ENCODE measurements at regions not wholly inside any gene's neighbourhood (a gene's known extent, or its start where the extent isn't known, plus 50 kb on each side); places are given as distances from the start of the nearest gene placed in this dataset.
"Not testable (repeated sequence)": the region's sequence is repeated elsewhere in the genome, so short reads cannot be mapped to it uniquely, and the experiment has no call there.

DNA sequence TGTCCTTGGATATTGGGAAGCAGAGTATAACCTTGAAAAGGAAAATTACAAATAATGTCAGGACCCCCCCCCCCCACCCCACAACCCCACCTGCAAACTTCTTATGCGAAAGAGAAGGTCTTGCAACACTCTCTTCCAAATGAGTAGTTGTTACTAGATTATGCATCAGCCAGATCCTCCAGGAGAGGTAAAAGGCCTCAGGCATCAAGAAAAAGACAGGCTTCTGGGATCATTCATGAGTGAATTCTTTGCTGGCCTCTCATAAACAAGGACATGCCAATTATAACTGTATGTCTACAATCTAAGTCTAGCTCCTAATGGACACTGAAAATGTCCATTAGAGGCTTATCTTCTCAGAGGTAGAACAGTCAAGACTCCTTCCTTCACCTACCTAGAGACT is 1443.3 kb downstream of the RAPGEF2 start:
- no peaks in the 10 kb centered on the region for H3K4me1 ChIP-seq (ENCODE audit: control insufficient read depth, insufficient read depth, low read length)
- no CpG with 5 or more reads among the region's 1 CpG for WGBS (ENCODE audit: insufficient coverage, low lambda C conversion rate)
- no peaks in the 10 kb centered on the region for H3K36me3 ChIP-seq (ENCODE audit: control insufficient read depth, insufficient read depth, low read length)
- no peaks in the 10 kb centered on the region for H3K27me3 ChIP-seq (ENCODE audit: control insufficient read depth, insufficient read depth, low read length)
- no peak overlapping the region for H3K4me3 ChIP-seq (ENCODE audit: low read length)
- no peak overlapping the region for H3K27ac ChIP-seq (ENCODE audit: low read length)
- no peak for DNase-seq
- peaks cover 6% of the 10 kb centered on the region for H3K9me3 ChIP-seq (ENCODE audit: control insufficient read depth, low read depth, low read length)

DNA sequence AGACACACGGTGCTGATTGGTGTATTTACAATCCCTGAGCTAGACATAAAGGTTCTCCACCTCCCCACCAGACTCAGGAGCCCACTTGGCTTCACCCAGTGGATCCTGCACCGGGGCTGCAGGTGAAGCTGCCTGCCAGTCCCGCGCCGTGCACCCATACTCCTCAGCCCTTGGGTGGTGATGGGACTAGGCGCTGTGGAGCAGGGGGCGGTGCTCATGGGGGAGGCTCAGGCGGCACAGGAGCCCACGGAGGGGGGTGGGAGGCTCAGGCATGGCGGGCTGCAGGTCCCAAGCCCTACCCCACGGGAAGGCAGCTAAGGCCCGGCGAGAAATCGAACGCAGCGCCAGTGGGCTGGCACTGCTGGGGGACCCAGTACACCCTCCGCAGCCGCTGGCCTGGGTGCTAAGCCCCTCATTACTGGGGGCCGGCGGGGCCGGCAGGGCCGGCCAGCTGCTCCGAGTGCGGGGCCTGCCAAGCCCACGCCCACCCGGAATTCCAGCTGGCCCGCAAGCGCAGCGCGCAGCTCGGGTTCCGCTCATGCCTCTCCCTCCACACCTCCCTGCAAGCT is 1447.2 kb downstream of the RAPGEF2 start:
- H3K27ac ChIP-seq (ENCODE audit: low read length); DNase-seq; H3K9me3 ChIP-seq (ENCODE audit: control insufficient read depth, low read depth, low read length); H3K4me1 ChIP-seq (ENCODE audit: control insufficient read depth, insufficient read depth, low read length); H3K4me3 ChIP-seq (ENCODE audit: low read length); H3K36me3 ChIP-seq (ENCODE audit: control insufficient read depth, insufficient read depth, low read length); H3K27me3 ChIP-seq (ENCODE audit: control insufficient read depth, insufficient read depth, low read length): not testable (repeated sequence)
- WGBS (ENCODE audit: insufficient coverage, low lambda C conversion rate): no CpG with 5 or more reads among the region's 32 CpGs

DNA sequence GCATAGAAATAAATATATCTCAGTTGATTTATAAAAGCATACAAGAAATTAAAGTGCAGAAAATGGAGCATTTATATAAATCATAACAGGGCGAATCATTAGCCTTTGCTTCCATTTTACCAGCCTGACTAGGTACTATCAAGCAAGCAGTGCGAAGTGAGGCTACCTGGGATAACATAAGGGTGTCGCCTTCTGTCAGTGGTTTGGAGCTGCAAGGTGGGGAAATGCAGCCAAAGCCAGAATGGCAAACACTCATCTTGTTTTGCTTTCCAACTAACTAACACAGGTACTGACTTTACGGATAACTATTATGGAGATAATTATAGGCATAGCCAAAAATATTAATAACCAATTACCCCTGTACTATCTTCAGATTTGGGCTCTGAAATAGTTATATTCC is 1459.8 kb downstream of the RAPGEF2 start:
- Histone ChIP-seq H3K9me3 (ENCODE audit: control insufficient read depth, low read depth, low read length) (no peaks in the 10 kb centered on the region), H3K36me3 (ENCODE audit: control insufficient read depth, insufficient read depth, low read length) (no peaks in the 10 kb centered on the region), H3K27me3 (ENCODE audit: control insufficient read depth, insufficient read depth, low read length) (no peaks in the 10 kb centered on the region), H3K4me1 (ENCODE audit: control insufficient read depth, insufficient read depth, low read length) (no peaks in the 10 kb centered on the region), H3K27ac (ENCODE audit: low read length) (no peak overlapping the region), H3K4me3 (ENCODE audit: low read length) (no peak overlapping the region)
- DNase-seq: no peak
- WGBS (ENCODE audit: insufficient coverage, low lambda C conversion rate): no CpG with 5 or more reads among the region's 4 CpGs

- Histone ChIP-seq H3K9me3 (ENCODE audit: control insufficient read depth, low read depth, low read length) (no peaks in the 10 kb centered on the region), H3K4me3 (ENCODE audit: low read length) (no peak overlapping the region), H3K27me3 (ENCODE audit: control insufficient read depth, insufficient read depth, low read length) (no peaks in the 10 kb centered on the region), H3K4me1 (ENCODE audit: control insufficient read depth, insufficient read depth, low read length) (no peaks in the 10 kb centered on the region), H3K27ac (ENCODE audit: low read length) (no peak overlapping the region), H3K36me3 (ENCODE audit: control insufficient read depth, insufficient read depth, low read length) (no peaks in the 10 kb centered on the region)
- 74% methylated on average over 2 of the region's 3 CpGs for whole genome bisulfite sequencing (ENCODE audit: insufficient coverage, low lambda C conversion rate)
- DNase-seq: no peak
Measured at GRCh38 chr4:160563552-160564282, 1460.8 kb downstream of the RAPGEF2 start.

- H3K4me3 ChIP-seq (ENCODE audit: low read length): no peak overlapping the region
- H3K36me3 ChIP-seq (ENCODE audit: control insufficient read depth, insufficient read depth, low read length): no peaks in the 10 kb centered on the region
- H3K27ac ChIP-seq (ENCODE audit: low read length): no peak overlapping the region
- no peaks in the 10 kb centered on the region for H3K4me1 ChIP-seq (ENCODE audit: control insufficient read depth, insufficient read depth, low read length)
- H3K9me3 ChIP-seq (ENCODE audit: control insufficient read depth, low read depth, low read length): no peaks in the 10 kb centered on the region
- WGBS (ENCODE audit: insufficient coverage, low lambda C conversion rate): 86% methylated on average over 1 of the region's 1 CpG
- no peak for DNase-seq
- no peaks in the 10 kb centered on the region for H3K27me3 ChIP-seq (ENCODE audit: control insufficient read depth, insufficient read depth, low read length)
Measured at GRCh38 chr4:160567634-160568033, 1464.8 kb downstream of the RAPGEF2 start.

DNA sequence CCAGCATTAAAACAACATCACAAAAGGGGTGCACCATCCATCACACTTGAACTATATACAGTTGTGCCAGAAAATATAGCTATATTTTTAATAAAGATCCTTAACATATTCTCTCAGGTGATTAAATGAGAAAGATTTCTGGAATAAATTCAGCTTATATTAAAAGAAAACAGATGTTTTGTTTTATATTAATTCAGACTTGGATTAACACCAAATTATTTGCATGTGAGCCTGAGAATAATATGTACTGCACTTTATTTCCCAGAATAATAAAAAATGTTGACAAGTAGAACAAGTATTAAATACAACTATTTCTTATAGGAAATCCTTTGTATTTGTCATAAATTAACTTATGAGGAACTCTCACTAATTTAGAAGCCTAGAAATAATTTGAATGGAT is 1467.4 kb downstream of the RAPGEF2 start:
- Histone ChIP-seq H3K4me1 (ENCODE audit: control insufficient read depth, insufficient read depth, low read length) (no peaks in the 10 kb centered on the region), H3K27me3 (ENCODE audit: control insufficient read depth, insufficient read depth, low read length) (no peaks in the 10 kb centered on the region), H3K9me3 (ENCODE audit: control insufficient read depth, low read depth, low read length) (no peaks in the 10 kb centered on the region), H3K27ac (ENCODE audit: low read length) (no peak overlapping the region), H3K4me3 (ENCODE audit: low read length) (no peak overlapping the region), H3K36me3 (ENCODE audit: control insufficient read depth, insufficient read depth, low read length) (no peaks in the 10 kb centered on the region)
- no peak for DNase-seq

GRCh38 chr4:160574272-160574671 is 1471.4 kb downstream of the RAPGEF2 start:
- not testable (repeated sequence) for H3K4me1 ChIP-seq (ENCODE audit: control insufficient read depth, insufficient read depth, low read length); H3K4me3 ChIP-seq (ENCODE audit: low read length); H3K27me3 ChIP-seq (ENCODE audit: control insufficient read depth, insufficient read depth, low read length); H3K9me3 ChIP-seq (ENCODE audit: control insufficient read depth, low read depth, low read length); H3K27ac ChIP-seq (ENCODE audit: low read length); H3K36me3 ChIP-seq (ENCODE audit: control insufficient read depth, insufficient read depth, low read length); DNase-seq
- WGBS (ENCODE audit: insufficient coverage, low lambda C conversion rate): no CpG with 5 or more reads among the region's 18 CpGs

DNA sequence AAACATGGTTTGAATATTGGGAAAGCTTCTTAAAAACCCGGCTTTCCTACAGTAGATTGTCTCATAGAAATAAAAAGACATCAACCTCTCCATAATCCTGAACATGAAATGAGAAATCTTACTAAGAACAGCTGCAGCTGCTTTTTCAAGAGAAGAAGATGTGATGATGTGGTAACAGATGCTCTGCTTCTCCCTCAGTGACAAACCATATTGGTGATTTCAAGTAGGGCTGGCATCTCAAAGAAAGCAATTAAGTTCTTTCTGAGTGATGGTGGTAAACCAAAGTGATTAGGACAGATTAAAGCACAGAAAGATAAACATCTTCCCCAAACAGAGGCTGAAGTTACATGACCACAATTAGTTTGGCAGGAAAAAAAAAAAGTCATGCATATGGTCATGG is 1477.7 kb downstream of the RAPGEF2 start:
- H3K4me3 ChIP-seq (ENCODE audit: low read length): no peak overlapping the region
- no peak overlapping the region for H3K27ac ChIP-seq (ENCODE audit: low read length)
- H3K4me1 ChIP-seq (ENCODE audit: control insufficient read depth, insufficient read depth, low read length): no peaks in the 10 kb centered on the region
- DNase-seq: no peak
- no CpG with 5 or more reads among the region's 1 CpG for WGBS (ENCODE audit: insufficient coverage, low lambda C conversion rate)
- H3K27me3 ChIP-seq (ENCODE audit: control insufficient read depth, insufficient read depth, low read length): no peaks in the 10 kb centered on the region
- no peaks in the 10 kb centered on the region for H3K36me3 ChIP-seq (ENCODE audit: control insufficient read depth, insufficient read depth, low read length)
- H3K9me3 ChIP-seq (ENCODE audit: control insufficient read depth, low read depth, low read length): no peaks in the 10 kb centered on the region

GRCh38 chr4:160592258-160592657 is 1489.4 kb downstream of the RAPGEF2 start:
- no peak overlapping the region for H3K4me3 ChIP-seq (ENCODE audit: low read length)
- H3K36me3 ChIP-seq (ENCODE audit: control insufficient read depth, insufficient read depth, low read length): no peaks in the 10 kb centered on the region
- H3K4me1 ChIP-seq (ENCODE audit: control insufficient read depth, insufficient read depth, low read length): no peaks in the 10 kb centered on the region
- no peak for DNase-seq
- WGBS (ENCODE audit: insufficient coverage, low lambda C conversion rate): 33% methylated on average over 1 of the region's 4 CpGs
- no peaks in the 10 kb centered on the region for H3K27me3 ChIP-seq (ENCODE audit: control insufficient read depth, insufficient read depth, low read length)
- H3K27ac ChIP-seq (ENCODE audit: low read length): no peak overlapping the region
- H3K9me3 ChIP-seq (ENCODE audit: control insufficient read depth, low read depth, low read length): no peaks in the 10 kb centered on the region

DNA sequence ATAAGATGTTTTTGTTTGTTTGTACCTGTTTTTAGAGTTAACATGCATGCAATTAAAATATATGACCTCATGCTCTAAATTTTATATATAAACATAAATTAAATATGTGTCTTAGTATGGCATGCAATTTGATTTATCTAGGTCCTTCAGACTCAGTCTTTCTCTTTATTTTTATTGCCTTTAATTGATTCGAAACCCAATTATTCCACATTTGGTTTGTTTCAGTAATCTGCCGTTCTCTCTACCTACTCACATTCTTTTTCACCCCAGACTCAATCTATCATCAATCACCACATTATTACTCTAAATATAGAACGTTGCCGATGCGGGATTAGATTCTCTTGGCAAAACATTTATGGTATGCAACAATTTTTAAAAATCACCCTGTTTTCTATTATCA is 1492.8 kb downstream of the RAPGEF2 start:
- Histone ChIP-seq H3K4me1 (ENCODE audit: control insufficient read depth, insufficient read depth, low read length) (no peaks in the 10 kb centered on the region), H3K27ac (ENCODE audit: low read length) (no peak overlapping the region), H3K36me3 (ENCODE audit: control insufficient read depth, insufficient read depth, low read length) (no peaks in the 10 kb centered on the region), H3K4me3 (ENCODE audit: low read length) (no peak overlapping the region), H3K27me3 (ENCODE audit: control insufficient read depth, insufficient read depth, low read length) (no peaks in the 10 kb centered on the region), H3K9me3 (ENCODE audit: control insufficient read depth, low read depth, low read length) (no peaks in the 10 kb centered on the region)
- 65% methylated on average over 5 of the region's 5 CpGs for WGBS (ENCODE audit: insufficient coverage, low lambda C conversion rate)
- no peak for DNase-seq

- WGBS (ENCODE audit: insufficient coverage, low lambda C conversion rate): 82% methylated on average over 2 of the region's 4 CpGs
- H3K4me1 ChIP-seq (ENCODE audit: control insufficient read depth, insufficient read depth, low read length): no peaks in the 10 kb centered on the region
- no peaks in the 10 kb centered on the region for H3K27me3 ChIP-seq (ENCODE audit: control insufficient read depth, insufficient read depth, low read length)
- no peak overlapping the region for H3K4me3 ChIP-seq (ENCODE audit: low read length)
- no peak for DNase-seq
- no peak overlapping the region for H3K27ac ChIP-seq (ENCODE audit: low read length)
- H3K9me3 ChIP-seq (ENCODE audit: control insufficient read depth, low read depth, low read length): no peaks in the 10 kb centered on the region
- no peaks in the 10 kb centered on the region for H3K36me3 ChIP-seq (ENCODE audit: control insufficient read depth, insufficient read depth, low read length)
Measured at GRCh38 chr4:160604541-160604940, 1501.7 kb downstream of the RAPGEF2 start.
